NOMO-1 treated with DMSO at 0.1 percent for 48 hours (cell line): ENCODE measurements at regions not wholly inside any gene's neighbourhood (a gene's known extent, or its start where the extent isn't known, plus 50 kb on each side); places are given as distances from the start of the nearest gene placed in this dataset.

Source experiments
- DNase-seq: peaks from one replicate; lab custom pipeline; 2025; ENCODE audit not compliant: unreplicated experiment; lab: John Stamatoyannopoulos, UW

GRCh38 chr12:115598871-115599811, 678.4 kb downstream of the MED13L start:
- DNase-seq, result no peak

- no peak for DNase-seq
Observed at GRCh38 chr12:115597157-115597712, 680.3 kb downstream of the MED13L start.

- DNase-seq, result no peak
Observed at GRCh38 chr12:115588131-115588530, 689.4 kb downstream of the MED13L start.

- no peak for DNase-seq
Observed at GRCh38 chr12:115584156-115584555, 693.3 kb downstream of the MED13L start.

- no peak for DNase-seq
Observed at GRCh38 chr12:115583591-115583990, 693.9 kb downstream of the MED13L start.

- DNase-seq, result no peak
Observed at GRCh38 chr12:115577401-115577800, 700.1 kb downstream of the MED13L start.

- no peak for DNase-seq
Observed at GRCh38 chr12:115574826-115575225, 702.7 kb downstream of the MED13L start.

GRCh38 chr12:115572440-115572839, 705.1 kb downstream of the MED13L start:
- DNase-seq, result peak; percentile 45

- DNase-seq, result no peak
Observed at GRCh38 chr12:115571446-115571845, 706.0 kb downstream of the MED13L start.

- DNase-seq, result no peak
Observed at GRCh38 chr12:115571027-115571426, 706.5 kb downstream of the MED13L start.

- DNase-seq, result no peak
Observed at GRCh38 chr12:115570069-115570777, 707.3 kb downstream of the MED13L start.

GRCh38 chr12:115569345-115570068, 708.0 kb downstream of the MED13L start:
- DNase-seq, result no peak

GRCh38 chr12:115558281-115558680, 719.2 kb downstream of the MED13L start:
- DNase-seq, result no peak

GRCh38 chr12:115553622-115554021, 723.9 kb downstream of the MED13L start:
- DNase-seq, result no peak

GRCh38 chr12:115543269-115543668, 734.2 kb downstream of the MED13L start:
- no peak for DNase-seq

- DNase-seq, result no peak
Observed at GRCh38 chr12:115542656-115543055, 734.8 kb downstream of the MED13L start.

GRCh38 chr12:115541891-115542421, 735.5 kb downstream of the MED13L start:
- DNase-seq, result no peak

- DNase-seq, result no peak
Observed at GRCh38 chr12:115528466-115528865, 749.0 kb downstream of the MED13L start.

GRCh38 chr12:115521771-115522409, 755.6 kb downstream of the MED13L start:
- no peak for DNase-seq

- no peak for DNase-seq
Observed at GRCh38 chr12:115519887-115520286, 757.6 kb downstream of the MED13L start.
